ENCODE measurements at regions not wholly inside any gene's neighbourhood (a gene's known extent, or its start where the extent isn't known, plus 50 kb on each side); places are given as distances from the start of the nearest gene placed in this dataset.

DNA sequence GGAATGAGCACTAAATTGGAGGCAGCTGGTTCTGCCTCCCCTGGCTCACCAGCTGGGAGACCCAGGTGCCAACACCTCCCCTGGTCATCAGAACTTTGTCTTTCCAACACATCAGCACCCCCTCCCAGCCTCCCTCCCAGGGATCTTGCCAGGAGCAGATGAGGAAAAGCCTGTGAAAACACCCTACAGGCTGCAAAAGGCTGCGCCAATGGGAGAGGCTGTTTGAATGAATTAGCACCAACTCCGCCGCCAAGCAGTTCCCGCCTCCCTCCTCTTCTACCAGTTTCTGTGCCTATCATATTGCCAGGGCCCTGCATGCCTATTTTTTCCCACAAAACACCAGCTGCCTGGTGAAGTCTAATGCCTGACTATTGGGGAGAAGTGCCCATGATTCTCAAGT, 137.0 kb downstream of the AIPL1 start:
- TF ChIP-seq PATZ1 (CRISPR knock-in tag; IDR thresholded peaks at IDR 0.05; ENCODE audit: borderline replicate concordance) (no peak), ARNTL (CRISPR knock-in tag; IDR thresholded peaks at IDR 0.05; ENCODE audit: borderline replicate concordance, low read depth) (no peak), BACH2 (CRISPR knock-in tag; IDR thresholded peaks at IDR 0.05; ENCODE audit: borderline replicate concordance) (no peak), ESRRG (CRISPR knock-in tag; IDR thresholded peaks at IDR 0.05) (no peak), ZFP3 (CRISPR knock-in tag; IDR thresholded peaks at IDR 0.05) (no peak), RARB (CRISPR knock-in tag; IDR thresholded peaks at IDR 0.05) (no peak), ZNF8 (CRISPR knock-in tag; IDR thresholded peaks at IDR 0.05) (no peak), CSDC2 (CRISPR knock-in tag; IDR thresholded peaks at IDR 0.05) (no peak)

All from SK-N-SH treated with all-trans-retinoic acid at 6 μM for 48 hours (cell line).